Urinary bladder (tissue), 3 donors: ENCODE measurements at regions not wholly inside any gene's neighbourhood (a gene's known extent, or its start where the extent isn't known, plus 50 kb on each side); places are given as distances from the start of the nearest gene placed in this dataset.
"Not testable (repeated sequence)": the region's sequence is repeated elsewhere in the genome, so short reads cannot be mapped to it uniquely, and the experiment has no call there.

ENCODE experiments used
- DNase-seq: peaks from one replicate; pipeline ENCODE4 v3.0.0-alpha.2; 2015; ENCODE audit errors: extremely low spot score
- H3K27ac ChIP-seq: one replicate; pipeline ENCODE4 v1.5.1; 2013; ENCODE audit warnings: low read depth, mild to moderate bottlenecking, moderate library complexity
- H3K36me3 ChIP-seq: one replicate; pipeline ENCODE4 v1.6.1; 2013; ENCODE audit warnings: mild to moderate bottlenecking, moderate library complexity; ENCODE audit not compliant: insufficient read depth
- H3K4me1 ChIP-seq: one replicate; pipeline ENCODE4 v1.6.1; 2013; ENCODE audit warnings: mild to moderate bottlenecking, moderate library complexity; ENCODE audit not compliant: insufficient read depth
- H3K4me3 ChIP-seq: one replicate; pipeline ENCODE4 v1.5.1; 2013; ENCODE audit warnings: low read depth, low read length
- whole genome bisulfite sequencing: extraction: QIAGEN DNeasy Blood & Tissue Kit; methylation state at CpG from one replicate; pipeline ENCODE4 v1.1.7; 2013; 5-methylcytosine and 5-hydroxymethylcytosine counted together
- donor health status: healthy with polysubstance abuse.
- donor health status: healthy.

DNA sequence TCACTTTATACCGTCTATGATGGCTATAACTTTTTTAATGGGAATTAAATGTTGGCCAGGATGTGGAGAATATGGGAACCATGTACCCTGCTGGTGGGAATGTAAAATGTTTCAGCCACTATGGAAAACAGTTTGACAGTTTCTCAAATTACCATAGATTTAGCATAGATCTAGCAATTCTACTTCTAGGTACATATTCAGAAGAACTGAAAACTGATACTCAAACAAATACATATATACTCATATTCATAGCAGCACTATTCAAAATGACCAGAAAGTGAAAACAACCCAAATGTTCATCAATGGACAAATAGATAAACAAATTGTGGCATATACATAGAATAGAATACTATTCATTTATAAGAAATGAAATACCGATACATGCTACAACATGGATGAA lies 539.4 kb downstream of the IGSF11 start:
- no peaks in the 10 kb centered on the region for H3K4me1 ChIP-seq
- H3K36me3 ChIP-seq: no peaks in the 10 kb centered on the region
- no peak overlapping the region for H3K4me3 ChIP-seq
- DNase-seq: no peak
- WGBS: 96% methylated on average over 2 of the region's 2 CpGs
- H3K27ac ChIP-seq: no peak overlapping the region

DNA sequence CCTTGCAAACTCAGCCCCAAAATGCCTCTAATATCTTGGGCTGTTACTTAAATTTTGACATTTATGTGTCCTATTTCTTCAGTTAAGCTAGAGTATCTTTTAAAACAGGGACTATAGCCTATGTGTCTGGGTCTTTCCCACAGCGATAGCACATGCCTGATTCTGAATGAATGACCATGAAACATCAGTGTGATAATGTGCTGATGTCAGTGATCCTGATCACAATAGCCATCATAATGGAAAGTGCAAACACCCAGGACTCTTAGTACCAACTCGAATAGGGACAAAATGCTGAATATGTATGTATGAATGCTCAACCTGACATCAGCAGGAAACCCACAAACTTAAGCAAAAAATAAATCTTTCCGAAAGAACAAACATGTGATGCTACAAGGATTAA lies 537.4 kb downstream of the IGSF11 start:
- Histone ChIP-seq H3K4me3 (no peak overlapping the region), H3K27ac (no peak overlapping the region), H3K36me3 (no peaks in the 10 kb centered on the region), H3K4me1 (peaks cover 1% of the 10 kb centered on the region)
- DNase-seq: no peak
- 77% methylated on average over 3 of the region's 3 CpGs for WGBS

GRCh38 chr3:118501152-118501551 lies 533.5 kb downstream of the IGSF11 start:
- DNase-seq: peak; percentile 8
- 16% methylated on average over 1 of the region's 1 CpG for WGBS
- H3K27ac ChIP-seq: no peak overlapping the region

GRCh38 chr3:118504906-118505305 lies 529.7 kb downstream of the IGSF11 start:
- H3K27ac ChIP-seq: no peak overlapping the region
- DNase-seq: no peak
- H3K36me3 ChIP-seq: no peaks in the 10 kb centered on the region
- H3K4me1 ChIP-seq: peaks cover 1% of the 10 kb centered on the region
- no peak overlapping the region for H3K4me3 ChIP-seq
- 97% methylated on average over 1 of the region's 1 CpG for WGBS

More at GRCh38 chr3:118501152-118501551, 533.5 kb downstream of the IGSF11 start:
- Histone ChIP-seq H3K36me3 (no peaks in the 10 kb centered on the region), H3K4me3 (no peak overlapping the region), H3K4me1 (peaks cover 1% of the 10 kb centered on the region)

- WGBS: 82% methylated on average over 2 of the region's 2 CpGs
These were observed 528.9 kb downstream of the IGSF11 start for GRCh38 chr3:118505784-118506183.

DNA sequence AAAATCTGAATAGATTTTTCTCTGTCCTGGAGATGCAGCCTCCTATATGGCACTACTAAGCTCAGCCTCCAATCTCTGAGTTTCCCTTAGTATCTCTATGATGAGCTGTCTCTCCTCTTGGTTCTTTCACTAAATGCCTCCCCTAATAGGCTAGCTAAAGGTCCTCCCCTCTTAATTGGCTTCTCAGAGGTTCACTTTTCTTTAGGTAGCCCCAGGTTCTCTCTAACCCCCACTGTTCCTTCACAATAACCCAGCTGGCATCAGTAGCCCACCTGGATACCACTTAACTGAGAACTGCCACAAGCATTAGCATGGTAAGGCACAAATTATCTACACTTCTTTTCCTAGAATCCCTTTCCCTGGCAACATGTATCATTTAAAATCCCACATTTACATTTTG lies 523.2 kb downstream of the IGSF11 start:
- no peaks in the 10 kb centered on the region for H3K36me3 ChIP-seq
- H3K4me1 ChIP-seq: no peaks in the 10 kb centered on the region
- H3K4me3 ChIP-seq: no peak overlapping the region
- DNase-seq: no peak
- H3K27ac ChIP-seq: no peak overlapping the region

More at GRCh38 chr3:118505784-118506183, 528.9 kb downstream of the IGSF11 start:
- H3K4me1 ChIP-seq: no peaks in the 10 kb centered on the region
- no peak overlapping the region for H3K27ac ChIP-seq
- no peaks in the 10 kb centered on the region for H3K36me3 ChIP-seq
- H3K4me3 ChIP-seq: no peak overlapping the region
- DNase-seq: no peak

GRCh38 chr3:118512301-118512700 lies 522.3 kb downstream of the IGSF11 start:
- no peak for DNase-seq
- 68% methylated on average over 2 of the region's 2 CpGs for WGBS
- Histone ChIP-seq H3K4me1 (no peaks in the 10 kb centered on the region), H3K36me3 (no peaks in the 10 kb centered on the region), H3K4me3 (no peak overlapping the region), H3K27ac (no peak overlapping the region)

GRCh38 chr3:118525077-118525476 lies 509.6 kb downstream of the IGSF11 start:
- Histone ChIP-seq H3K4me1 (no peaks in the 10 kb centered on the region), H3K36me3 (no peaks in the 10 kb centered on the region), H3K27ac (no peak overlapping the region), H3K4me3 (no peak overlapping the region)
- no peak for DNase-seq
- 58% methylated on average over 3 of the region's 3 CpGs for WGBS

DNA sequence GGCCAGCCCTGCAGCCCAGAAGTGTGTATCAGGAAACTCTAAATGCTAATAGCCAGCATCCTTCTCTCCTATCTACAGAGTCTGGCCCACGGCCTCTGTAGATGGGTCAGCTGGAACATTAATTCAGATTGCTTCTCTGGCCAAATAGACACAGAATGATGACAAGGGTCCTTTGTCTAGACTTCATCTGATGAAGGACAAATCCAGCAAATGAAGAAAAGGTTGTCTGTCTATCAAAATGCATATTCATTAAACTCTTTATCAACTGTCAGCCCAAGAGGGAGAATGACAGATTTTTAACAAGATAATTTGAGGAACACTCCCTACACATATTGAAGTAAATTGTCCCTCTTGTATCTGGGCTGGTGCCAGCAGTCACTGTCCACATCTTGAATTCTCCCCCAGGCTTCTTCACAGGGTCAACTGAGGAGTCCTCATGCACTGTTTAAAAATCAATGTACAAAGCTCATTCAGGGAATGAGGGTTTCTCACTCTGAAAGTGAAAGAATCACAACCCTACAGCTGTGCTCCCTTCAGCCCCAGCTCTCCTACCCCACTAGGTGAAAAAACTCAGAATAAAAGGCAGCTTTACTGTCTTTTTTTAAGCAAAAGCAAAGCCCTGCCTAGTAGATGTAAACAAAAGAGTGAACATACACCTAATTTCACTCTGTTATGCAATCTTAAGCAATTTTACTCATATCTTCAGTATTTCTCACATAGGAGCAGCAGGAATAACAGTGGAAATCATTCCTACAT lies 507.7 kb downstream of the IGSF11 start:
- 92% methylated on average over 1 of the region's 1 CpG for WGBS
- no peaks in the 10 kb centered on the region for H3K4me1 ChIP-seq
- no peak overlapping the region for H3K27ac ChIP-seq
- H3K4me3 ChIP-seq: no peak overlapping the region
- no peaks in the 10 kb centered on the region for H3K36me3 ChIP-seq
- no peak for DNase-seq

GRCh38 chr3:118527514-118528044 lies 507.1 kb downstream of the IGSF11 start:
- Histone ChIP-seq H3K36me3 (no peaks in the 10 kb centered on the region), H3K4me3 (no peak overlapping the region), H3K4me1 (no peaks in the 10 kb centered on the region), H3K27ac (no peak overlapping the region)
- DNase-seq: no peak

GRCh38 chr3:118529554-118529953 lies 505.1 kb downstream of the IGSF11 start:
- WGBS: 51% methylated on average over 2 of the region's 2 CpGs
- Histone ChIP-seq H3K36me3 (no peaks in the 10 kb centered on the region), H3K4me1 (no peaks in the 10 kb centered on the region), H3K27ac (no peak overlapping the region), H3K4me3 (no peak overlapping the region)
- no peak for DNase-seq

- Histone ChIP-seq H3K36me3 (no peaks in the 10 kb centered on the region), H3K4me1 (no peaks in the 10 kb centered on the region), H3K27ac (no peak overlapping the region), H3K4me3 (no peak overlapping the region)
- WGBS: 88% methylated on average over 4 of the region's 4 CpGs
- DNase-seq: no peak
These were observed 504.2 kb downstream of the IGSF11 start for GRCh38 chr3:118530350-118530922.

DNA sequence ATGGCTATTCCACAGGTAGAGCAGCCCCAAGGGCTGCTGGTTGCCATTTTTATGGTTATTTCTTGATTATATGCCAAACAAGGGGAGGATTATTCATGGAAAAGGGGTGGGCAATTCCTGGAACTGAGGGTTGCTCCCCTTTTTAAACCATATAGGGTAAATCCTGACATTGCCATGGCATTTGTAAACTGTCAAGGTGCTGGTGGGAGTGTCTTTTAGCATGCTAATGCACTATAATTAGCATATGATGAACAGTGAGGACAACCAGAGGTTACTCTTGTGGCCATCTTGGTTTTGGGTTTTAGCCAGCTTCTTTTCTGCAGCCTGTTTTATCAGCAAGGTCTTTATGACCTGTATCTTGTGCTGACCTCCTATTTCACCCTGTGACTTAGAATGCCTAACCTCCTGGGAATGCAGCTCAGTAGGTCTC lies 503.7 kb downstream of the IGSF11 start:
- not testable (repeated sequence) for H3K4me3 ChIP-seq, H3K36me3 ChIP-seq, H3K27ac ChIP-seq, H3K4me1 ChIP-seq, DNase-seq

- no peaks in the 10 kb centered on the region for H3K36me3 ChIP-seq
- no peak for DNase-seq
- 36% methylated on average over 3 of the region's 3 CpGs for WGBS
- no peaks in the 10 kb centered on the region for H3K4me1 ChIP-seq
- H3K27ac ChIP-seq: no peak overlapping the region
- H3K4me3 ChIP-seq: no peak overlapping the region
These were observed 502.8 kb downstream of the IGSF11 start for GRCh38 chr3:118531816-118532215.
